Upper lobe of left lung (tissue), 6 donors: ENCODE measurements at regions not wholly inside any gene's neighbourhood (a gene's known extent, or its start where the extent isn't known, plus 50 kb on each side); places are given as distances from the start of the nearest gene placed in this dataset.

Experiments used
- ATAC-seq, 2 donors: fragments of 200-7000 bp; cut with Tn5 transposase; one replicate each; pipeline ENCODE4 v1.9.1; 2022; ENCODE audit warnings: mild to moderate bottlenecking in 2 of 2, moderate library complexity in 2 of 2; ENCODE audit not compliant: low FRiP score in 2 of 2
- DNase-seq, 2 donors: peaks; one replicate each; pipeline ENCODE4 v3.0.0-alpha.2; 2019 to 2020
- H3K27ac ChIP-seq, 4 donors: fragments of 200-600 bp; sonication (generic); one replicate each; pipeline ENCODE4 v1.5.1; 2016 to 2019
- H3K27me3 ChIP-seq, 4 donors: fragments of 200-600 bp; sonication (generic); one replicate each; pipeline ENCODE4 v1.5.1; 2017 to 2019
- H3K36me3 ChIP-seq, 4 donors: fragments of 200-600 bp; sonication (generic); one replicate each; pipeline ENCODE4 v1.5.1; 2016 to 2019
- H3K4me1 ChIP-seq, 4 donors: fragments of 200-600 bp; sonication (generic); one replicate each; pipeline ENCODE4 v1.5.1; 2018 to 2019
- H3K4me3 ChIP-seq, 4 donors: fragments of 200-600 bp; sonication (generic); one replicate each; pipeline ENCODE4 v1.5.1; 2017 to 2019; ENCODE audit warnings: mild to moderate bottlenecking in 2 of 4, moderate library complexity in 1 of 4
- H3K9me3 ChIP-seq, 4 donors: fragments of 200-600 bp; sonication (generic); one replicate each; pipeline ENCODE4 v1.5.1; 2018 to 2019
- EP300 ChIP-seq, 4 donors: sonication (generic); formaldehyde crosslinking; IDR thresholded peaks; one replicate each; pipeline ENCODE4 v1.5.1; 2017; ENCODE audit warnings: antibody characterized with exemption in 4 of 4, control low read depth in 2 of 4
- POLR2A ChIP-seq, 4 donors: fragments of 450-650 bp; IDR thresholded peaks; one replicate each; pipeline ENCODE4 v1.5.1; 2016 to 2017; ENCODE audit warnings: antibody characterized with exemption in 4 of 4, mild to moderate bottlenecking in 2 of 4
- POLR2AphosphoS5 ChIP-seq, 2 donors: sonication (generic); formaldehyde crosslinking; IDR thresholded peaks; one replicate each; pipeline ENCODE4 v1.5.1; 2017; ENCODE audit warnings: antibody characterized with exemption in 2 of 2
- WGBS, 2 donors: methylation state at CpG; one replicate each; pipeline ENCODE4 v1.1.5; 2017 to 2018; 5-methylcytosine and 5-hydroxymethylcytosine counted together
- TF ChIP-seq, protein P1 (sequence below), 6 experiments: fragments of 450-650 bp in 4 of 6; fragments of 200-600 bp in 2 of 6; sonication (generic) in 2 of 6; IDR thresholded peaks; one replicate each; pipeline ENCODE4 v1.5.1; 2016 to 2019; ENCODE audit warnings: antibody characterized with exemption in 6 of 6
- donor health status: DM: no; HTN: no; CAD: no; lungs with moderate emphysema.
- donor health status: DM: no; HTN: yes; CAD: no; lungs with severe emphysema.

DNA sequence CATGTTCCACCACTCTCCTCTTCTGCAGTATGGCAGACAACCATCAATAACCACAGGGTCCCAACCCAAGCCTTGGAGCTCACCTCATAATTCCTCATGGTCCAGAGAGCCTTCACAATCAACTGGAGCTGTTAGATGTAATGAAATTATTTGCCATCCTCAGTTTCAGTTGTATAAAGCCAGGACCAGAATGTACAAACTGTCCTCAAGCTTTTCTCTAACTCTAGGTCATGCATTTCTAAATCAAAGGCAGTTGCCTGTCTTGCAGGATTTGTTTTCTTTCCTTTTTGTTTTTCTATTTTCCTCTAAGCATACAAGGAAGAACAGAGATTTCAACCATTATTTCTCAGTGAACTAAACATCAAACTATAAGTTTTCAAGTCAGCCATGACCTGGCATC is 182.5 kb upstream of the SERP2 start:
- TF ChIP-seq POLR2A (IDR thresholded peaks at IDR 0.05), result no peak
- no peak for TF ChIP-seq POLR2AphosphoS5 (IDR thresholded peaks at IDR 0.05)
- no peak for TF ChIP-seq EP300 (IDR thresholded peaks at IDR 0.05)
- TF ChIP-seq, protein P1, sequence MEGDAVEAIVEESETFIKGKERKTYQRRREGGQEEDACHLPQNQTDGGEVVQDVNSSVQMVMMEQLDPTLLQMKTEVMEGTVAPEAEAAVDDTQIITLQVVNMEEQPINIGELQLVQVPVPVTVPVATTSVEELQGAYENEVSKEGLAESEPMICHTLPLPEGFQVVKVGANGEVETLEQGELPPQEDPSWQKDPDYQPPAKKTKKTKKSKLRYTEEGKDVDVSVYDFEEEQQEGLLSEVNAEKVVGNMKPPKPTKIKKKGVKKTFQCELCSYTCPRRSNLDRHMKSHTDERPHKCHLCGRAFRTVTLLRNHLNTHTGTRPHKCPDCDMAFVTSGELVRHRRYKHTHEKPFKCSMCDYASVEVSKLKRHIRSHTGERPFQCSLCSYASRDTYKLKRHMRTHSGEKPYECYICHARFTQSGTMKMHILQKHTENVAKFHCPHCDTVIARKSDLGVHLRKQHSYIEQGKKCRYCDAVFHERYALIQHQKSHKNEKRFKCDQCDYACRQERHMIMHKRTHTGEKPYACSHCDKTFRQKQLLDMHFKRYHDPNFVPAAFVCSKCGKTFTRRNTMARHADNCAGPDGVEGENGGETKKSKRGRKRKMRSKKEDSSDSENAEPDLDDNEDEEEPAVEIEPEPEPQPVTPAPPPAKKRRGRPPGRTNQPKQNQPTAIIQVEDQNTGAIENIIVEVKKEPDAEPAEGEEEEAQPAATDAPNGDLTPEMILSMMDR (IDR thresholded peaks at IDR 0.05), result no peak
- Histone ChIP-seq H3K9me3 (no peaks in the 10 kb centered on the region), H3K27ac (peak overlapping the region in 2 of 4 donors; percentile 35 to 48), H3K4me1 (peaks cover 0 to 9% (median 4%) of the 10 kb centered on the region in 4 donors), H3K36me3 (no peaks in the 10 kb centered on the region), H3K27me3 (no peaks in the 10 kb centered on the region), H3K4me3 (peak overlapping the region in 2 of 4 donors; percentile 14 to 20)
- ATAC-seq, result peak in 1 of 2 donors; percentile 19
- DNase-seq, result no peak

DNA sequence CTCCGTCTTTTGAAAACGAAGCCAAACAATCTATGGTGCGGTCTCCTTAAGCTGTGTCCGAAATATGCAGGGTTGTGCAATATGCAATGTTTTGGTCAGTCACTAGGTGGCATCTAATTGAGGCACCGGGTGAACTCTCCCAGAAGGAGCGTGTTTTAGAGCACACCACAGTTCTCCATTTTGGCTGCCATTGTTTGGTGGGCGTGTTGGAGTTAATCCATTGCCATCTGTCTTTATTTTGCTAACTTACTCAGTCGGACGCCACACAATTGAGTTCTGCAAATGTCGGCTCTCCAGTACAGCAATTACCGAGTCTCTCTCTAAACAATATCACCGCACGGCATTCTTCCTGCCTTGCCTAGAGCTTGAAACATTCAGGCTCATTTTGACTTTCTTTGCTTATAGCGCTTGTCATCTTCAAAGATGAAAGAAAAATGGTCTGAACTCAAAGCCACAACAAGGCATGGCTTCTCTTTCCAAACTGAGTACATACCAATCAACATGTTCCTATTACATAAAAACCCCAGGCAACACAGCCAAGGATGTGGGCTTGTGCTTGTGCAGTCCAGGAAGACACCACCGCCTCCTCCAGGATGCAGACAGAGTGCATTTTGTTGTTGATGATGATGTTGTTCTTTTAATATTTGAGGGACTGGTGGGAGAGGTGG is 182.0 kb upstream of the SERP2 start:
- Histone ChIP-seq H3K4me1 (peaks cover 0 to 9% (median 4%) of the 10 kb centered on the region in 4 donors), H3K4me3 (peak overlapping the region in 2 of 4 donors; percentile 14 to 20), H3K27me3 (no peaks in the 10 kb centered on the region), H3K36me3 (no peaks in the 10 kb centered on the region), H3K27ac (peak overlapping the region in 2 of 4 donors; percentile 35 to 48), H3K9me3 (no peaks in the 10 kb centered on the region)
- ATAC-seq (peak; percentile 85 to 93), DNase-seq (peak in 1 of 2 donors; percentile 65)
- WGBS, 2 donors, result 48 to 49% methylated on average over 15 of the region's 15 CpGs
- TF ChIP-seq, protein P1 (IDR thresholded peaks at IDR 0.05), result peak; percentile 70 to 92 (median 84)
- TF ChIP-seq EP300 (IDR thresholded peaks at IDR 0.05), result no peak
- no peak for TF ChIP-seq POLR2AphosphoS5 (IDR thresholded peaks at IDR 0.05)
- TF ChIP-seq POLR2A (IDR thresholded peaks at IDR 0.05), result no peak

DNA sequence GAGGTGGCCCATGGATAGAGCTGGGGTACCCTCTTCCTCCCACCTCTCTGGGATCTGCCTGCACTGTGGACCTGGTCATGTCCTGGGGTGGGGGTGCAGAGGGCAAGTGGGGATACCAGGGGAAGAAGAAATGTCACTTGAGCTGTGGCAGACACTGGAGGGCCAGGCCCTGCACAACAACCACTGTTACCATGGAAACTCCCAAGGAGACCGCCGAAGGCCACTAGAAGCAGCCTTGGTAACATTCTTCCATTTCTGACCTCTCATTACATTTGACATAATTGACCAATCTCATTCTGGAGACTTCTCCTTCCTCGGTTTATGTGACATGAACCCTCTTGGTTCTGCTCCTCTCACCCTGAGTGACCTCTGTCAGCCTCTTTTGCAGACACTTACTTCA is 179.9 kb upstream of the SERP2 start:
- WGBS, 2 donors, result 84 to 92% methylated on average over 3 of the region's 3 CpGs
- H3K27ac ChIP-seq, result no peak overlapping the region
- H3K27me3 ChIP-seq, result no peaks in the 10 kb centered on the region
- no peaks in the 10 kb centered on the region for H3K9me3 ChIP-seq
- no peaks in the 10 kb centered on the region for H3K36me3 ChIP-seq
- no peak overlapping the region for H3K4me3 ChIP-seq
- DNase-seq (no peak), ATAC-seq (no peak)
- H3K4me1 ChIP-seq, result peaks cover 0 to 19% (median 6%) of the 10 kb centered on the region in 4 donors
- TF ChIP-seq POLR2AphosphoS5 (IDR thresholded peaks at IDR 0.05) (no peak), EP300 (IDR thresholded peaks at IDR 0.05) (no peak), POLR2A (IDR thresholded peaks at IDR 0.05) (no peak)
- TF ChIP-seq, protein P1 (IDR thresholded peaks at IDR 0.05), result no peak

DNA sequence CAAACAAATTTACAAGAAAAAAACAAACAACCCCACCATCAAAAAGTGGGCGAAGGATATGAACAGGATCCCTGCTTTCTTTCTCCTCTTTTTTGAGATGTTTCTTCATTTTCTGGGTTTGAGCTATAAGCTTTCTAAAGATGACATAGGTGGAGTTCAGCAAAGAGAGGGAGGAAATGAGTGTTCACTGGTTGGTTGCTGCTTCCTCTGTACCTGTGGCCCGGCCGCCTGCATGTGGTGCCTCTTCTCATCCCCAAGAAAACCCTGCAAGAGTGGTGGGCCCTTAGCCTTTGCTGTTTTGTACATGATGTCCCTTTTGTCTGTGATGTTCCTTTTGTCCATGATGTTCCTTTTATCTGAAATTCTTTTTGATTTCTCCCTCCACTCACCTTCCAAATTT is 178.4 kb upstream of the SERP2 start:
- no peaks in the 10 kb centered on the region for H3K27me3 ChIP-seq
- H3K9me3 ChIP-seq, result no peaks in the 10 kb centered on the region
- ATAC-seq (no peak), DNase-seq (no peak)
- H3K4me1 ChIP-seq, result peaks cover 5 to 33% (median 15%) of the 10 kb centered on the region in 4 donors
- WGBS, 2 donors, result 67 to 87% methylated on average over 3 of the region's 3 CpGs
- TF ChIP-seq, protein P1 (IDR thresholded peaks at IDR 0.05), result no peak
- TF ChIP-seq POLR2A (IDR thresholded peaks at IDR 0.05) (no peak), EP300 (IDR thresholded peaks at IDR 0.05) (no peak), POLR2AphosphoS5 (IDR thresholded peaks at IDR 0.05) (no peak)
- H3K4me3 ChIP-seq, result no peak overlapping the region
- H3K36me3 ChIP-seq, result no peaks in the 10 kb centered on the region
- H3K27ac ChIP-seq, result no peak overlapping the region
